Chondrocyte (in vitro differentiated cells): ENCODE measurements at regions not wholly inside any gene's neighbourhood (a gene's known extent, or its start where the extent isn't known, plus 50 kb on each side); places are given as distances from the start of the nearest gene placed in this dataset.

Source experiments
- DNase-seq: peaks from one replicate; pipeline ENCODE4 v3.0.0; 2021; ENCODE audit warnings: mixed read lengths, low spot score
- H3K27ac Mint-ChIP-seq: one replicate; pipeline ENCODE4 v1.8.0; 2021; ENCODE audit warnings: mild to moderate bottlenecking, moderate library complexity, mixed read lengths; ENCODE audit not compliant: unreplicated experiment
- H3K27me3 Mint-ChIP-seq: 2 replicates; pipeline ENCODE4 v1.8.0; 2021; ENCODE audit warnings: low read depth, mixed read lengths
- H3K36me3 Mint-ChIP-seq: 2 replicates; pipeline ENCODE4 v1.8.0; 2021; ENCODE audit warnings: low read depth, mixed read lengths
- H3K4me1 Mint-ChIP-seq: 2 replicates; pipeline ENCODE4 v1.8.0; 2021; ENCODE audit warnings: low read depth, mild to moderate bottlenecking, mixed read lengths
- H3K4me3 Mint-ChIP-seq: one replicate; pipeline ENCODE4 v1.8.0; 2021; ENCODE audit warnings: mild to moderate bottlenecking, moderate library complexity, mixed read lengths; ENCODE audit not compliant: unreplicated experiment
- H3K9me3 Mint-ChIP-seq: 2 replicates; pipeline ENCODE4 v1.8.0; 2021; ENCODE audit warnings: low read depth, mixed read lengths
- CTCF ChIP-seq: fragments of 200-600 bp; sonication (generic); IDR thresholded peaks from 2 replicates; pipeline ENCODE4 v1.5.0; 2021; ENCODE audit warnings: antibody characterized with exemption, mild to moderate bottlenecking, moderate library complexity

- no peak for TF ChIP-seq CTCF
- Mint-ChIP-seq H3K27ac (no peak overlapping the region), H3K27me3 (no peaks in the 10 kb centered on the region), H3K36me3 (no peaks in the 10 kb centered on the region), H3K4me1 (peaks cover 29% of the 10 kb centered on the region), H3K4me3 (no peak overlapping the region), H3K9me3 (no peaks in the 10 kb centered on the region)
- DNase-seq, result no peak
These were observed 222.8 kb downstream of the GAS1 start for GRCh38 chr9:86724529-86724928.

GRCh38 chr9:86723346-86723745 lies 224.0 kb downstream of the GAS1 start:
- TF ChIP-seq CTCF, result no peak
- H3K36me3 Mint-ChIP-seq, result no peaks in the 10 kb centered on the region
- no peaks in the 10 kb centered on the region for H3K9me3 Mint-ChIP-seq
- no peak overlapping the region for H3K27ac Mint-ChIP-seq
- H3K4me3 Mint-ChIP-seq, result no peak overlapping the region
- H3K27me3 Mint-ChIP-seq, result no peaks in the 10 kb centered on the region
- DNase-seq, result no peak
- peaks cover 29% of the 10 kb centered on the region for H3K4me1 Mint-ChIP-seq

- no peaks in the 10 kb centered on the region for H3K9me3 Mint-ChIP-seq
- no peak overlapping the region for H3K4me3 Mint-ChIP-seq
- TF ChIP-seq CTCF, result no peak
- H3K4me1 Mint-ChIP-seq, result peaks cover 29% of the 10 kb centered on the region
- peak overlapping the region; percentile 91 for H3K27ac Mint-ChIP-seq
- H3K36me3 Mint-ChIP-seq, result no peaks in the 10 kb centered on the region
- H3K27me3 Mint-ChIP-seq, result no peaks in the 10 kb centered on the region
- no peak for DNase-seq
These were observed 224.6 kb downstream of the GAS1 start for GRCh38 chr9:86722706-86723075.

- no peak for TF ChIP-seq CTCF
- peaks cover 29% of the 10 kb centered on the region for H3K4me1 Mint-ChIP-seq
- peak overlapping the region; percentile 42 for H3K4me3 Mint-ChIP-seq
- no peak for DNase-seq
- H3K27ac Mint-ChIP-seq, result peak overlapping the region; percentile 91
- H3K9me3 Mint-ChIP-seq, result no peaks in the 10 kb centered on the region
- no peaks in the 10 kb centered on the region for H3K36me3 Mint-ChIP-seq
- H3K27me3 Mint-ChIP-seq, result no peaks in the 10 kb centered on the region
These were observed 225.2 kb downstream of the GAS1 start for GRCh38 chr9:86721843-86722705.

- H3K36me3 Mint-ChIP-seq, result no peaks in the 10 kb centered on the region
- H3K27ac Mint-ChIP-seq, result peak overlapping the region; percentile 93
- H3K4me3 Mint-ChIP-seq, result no peak overlapping the region
- no peak for TF ChIP-seq CTCF
- H3K9me3 Mint-ChIP-seq, result no peaks in the 10 kb centered on the region
- peaks cover 31% of the 10 kb centered on the region for H3K4me1 Mint-ChIP-seq
- no peaks in the 10 kb centered on the region for H3K27me3 Mint-ChIP-seq
- no peak for DNase-seq
These were observed 226.0 kb downstream of the GAS1 start for GRCh38 chr9:86721226-86721781.
